WTC11 (cell line): ENCODE measurements at regions not wholly inside any gene's neighbourhood (a gene's known extent, or its start where the extent isn't known, plus 50 kb on each side); places are given as distances from the start of the nearest gene placed in this dataset.

Experiments
- CTCF ChIP-seq: fragments of 200-600 bp; IDR thresholded peaks from 2 replicates; pipeline ENCODE4 v1.8.0; 2022; ENCODE audit warnings: antibody characterized with exemption
- IRF1 ChIP-seq: sonication (generic); formaldehyde crosslinking; IDR thresholded peaks from 2 replicates; pipeline ENCODE4 v1.8.0; 2023; ENCODE audit warnings: missing genetic modification reagents
- IRF2 ChIP-seq: sonication (generic); formaldehyde crosslinking; IDR thresholded peaks from 2 replicates; pipeline ENCODE4 v1.8.0; 2022; ENCODE audit warnings: low read depth, missing genetic modification reagents, borderline replicate concordance
- RORB ChIP-seq: fragments of 250-450 bp; sonication (Bioruptor Pico); IDR thresholded peaks from 2 replicates; pipeline ENCODE4 v1.9.0; 2021; ENCODE audit warnings: mild to moderate bottlenecking
- SMAD4 ChIP-seq: sonication (generic); formaldehyde crosslinking; IDR thresholded peaks from 2 replicates; pipeline ENCODE4 v1.8.0; 2022; ENCODE audit warnings: mild to moderate bottlenecking, missing genetic modification reagents
- ZBTB21 ChIP-seq: sonication (generic); formaldehyde crosslinking; IDR thresholded peaks from 2 replicates; pipeline ENCODE4 v1.8.1; 2023; ENCODE audit warnings: mild to moderate bottlenecking, missing genetic modification reagents, borderline replicate concordance

- TF ChIP-seq RORB (CRISPR knock-in tag) (no peak), IRF1 (CRISPR knock-in tag) (no peak), IRF2 (CRISPR knock-in tag) (no peak), CTCF (no peak), ZBTB21 (CRISPR knock-in tag) (no peak), SMAD4 (CRISPR knock-in tag) (no peak)
Measured at GRCh38 chr2:228642861-228643260, 461.4 kb upstream of the SPHKAP start.
